ENCODE measurements at regions not wholly inside any gene's neighbourhood (a gene's known extent, or its start where the extent isn't known, plus 50 kb on each side); places are given as distances from the start of the nearest gene placed in this dataset.

DNA sequence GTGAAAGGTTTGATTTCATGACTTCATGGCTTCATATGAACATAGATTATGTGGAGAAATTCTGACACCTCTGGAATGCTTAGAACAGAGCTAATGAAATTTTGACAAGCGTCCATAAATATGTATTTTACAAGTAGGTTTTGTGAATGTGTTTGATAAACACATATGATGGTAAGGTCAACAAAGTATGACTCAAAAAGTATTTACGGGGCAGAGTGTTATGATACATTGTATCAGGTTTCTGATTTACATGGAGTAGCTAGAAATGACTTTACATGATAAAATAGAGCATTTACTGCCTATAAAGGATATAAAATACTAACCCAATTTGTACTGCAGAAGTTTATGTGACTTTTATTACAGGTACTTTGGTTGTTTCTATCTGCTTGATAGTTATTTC lies 206.3 kb downstream of the MDFIC start:
- Histone ChIP-seq H3K9ac (ENCODE audit: low read length) (no peak overlapping the region), H3K27me3 (replicated peaks in 1 of 4; ENCODE audit: control extremely low read depth in 1 of 4, control insufficient read depth in 3 of 4, insufficient read depth in 4 of 4, low read length in 3 of 4) (no peaks in the 10 kb centered on the region), H3K4me3 (ENCODE audit: control extremely low read depth in 1 of 5, extremely low read depth in 1 of 5, insufficient read depth in 1 of 5, low read depth in 2 of 5, low read length in 4 of 5) (no peak overlapping the region), H3K36me3 (replicated peaks in 1 of 2; ENCODE audit: control extremely low read depth in 1 of 2, control insufficient read depth in 1 of 2, extremely low read depth in 1 of 2, insufficient read depth in 2 of 2, low read length in 1 of 2) (no peaks in the 10 kb centered on the region), H3K4me1 (ENCODE audit: control insufficient read depth in 2 of 2, insufficient read depth in 2 of 2, low read length in 2 of 2) (no peaks in the 10 kb centered on the region), H3K79me2 (ENCODE audit: control insufficient read depth, insufficient read depth, low read length) (no peaks in the 10 kb centered on the region), H3K4me2 (replicated peaks; ENCODE audit: low read depth, low read length, poor library complexity, severe bottlenecking) (no peak overlapping the region), H3K27ac (ENCODE audit: low read length in 2 of 2) (no peak overlapping the region), H4K20me1 (ENCODE audit: control insufficient read depth, insufficient read depth, low read length, poor library complexity, severe bottlenecking) (no peaks in the 10 kb centered on the region), H2AFZ (ENCODE audit: insufficient read depth, low read depth, low read length, poor library complexity, severe bottlenecking) (no peak overlapping the region), H3K9me3 (ENCODE audit: control extremely low read depth in 1 of 3, control insufficient read depth in 2 of 3, insufficient read depth in 1 of 3, low read length in 2 of 3) (no peaks in the 10 kb centered on the region)
- DNase-seq = no peak
- Mint-ChIP-seq H3K4me3 (no peak overlapping the region), H3K27ac (no peak overlapping the region), H3K4me1 (no peaks in the 10 kb centered on the region), H3K9me3 (ENCODE audit: insufficient read depth) (no peaks in the 10 kb centered on the region), H3K27me3 (no peaks in the 10 kb centered on the region)
- TF ChIP-seq EZH2 (IDR thresholded peaks at IDR 0.05; ENCODE audit: borderline replicate concordance, insufficient read depth, low read depth, low read length, poor library complexity, severe bottlenecking) = no peak
- TF ChIP-seq, protein P1, sequence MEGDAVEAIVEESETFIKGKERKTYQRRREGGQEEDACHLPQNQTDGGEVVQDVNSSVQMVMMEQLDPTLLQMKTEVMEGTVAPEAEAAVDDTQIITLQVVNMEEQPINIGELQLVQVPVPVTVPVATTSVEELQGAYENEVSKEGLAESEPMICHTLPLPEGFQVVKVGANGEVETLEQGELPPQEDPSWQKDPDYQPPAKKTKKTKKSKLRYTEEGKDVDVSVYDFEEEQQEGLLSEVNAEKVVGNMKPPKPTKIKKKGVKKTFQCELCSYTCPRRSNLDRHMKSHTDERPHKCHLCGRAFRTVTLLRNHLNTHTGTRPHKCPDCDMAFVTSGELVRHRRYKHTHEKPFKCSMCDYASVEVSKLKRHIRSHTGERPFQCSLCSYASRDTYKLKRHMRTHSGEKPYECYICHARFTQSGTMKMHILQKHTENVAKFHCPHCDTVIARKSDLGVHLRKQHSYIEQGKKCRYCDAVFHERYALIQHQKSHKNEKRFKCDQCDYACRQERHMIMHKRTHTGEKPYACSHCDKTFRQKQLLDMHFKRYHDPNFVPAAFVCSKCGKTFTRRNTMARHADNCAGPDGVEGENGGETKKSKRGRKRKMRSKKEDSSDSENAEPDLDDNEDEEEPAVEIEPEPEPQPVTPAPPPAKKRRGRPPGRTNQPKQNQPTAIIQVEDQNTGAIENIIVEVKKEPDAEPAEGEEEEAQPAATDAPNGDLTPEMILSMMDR (IDR thresholded peaks at IDR 0.05) = no peak
- ChIA-PET POLR2A (no interaction called here), CTCF (interaction anchor here (1.1 kb wide), 1 partner anchor 262 kb away, joined by 3 read pairs; no protein-coding TSS in a partner anchor)
- ATAC-seq (ENCODE audit: low read depth) = no peak
- WGBS (ENCODE audit: insufficient coverage) = no CpG with 5 or more reads among the region's 2 CpGs
- intact Hi-C loops (cut with micrococcal nuclease) = no loop called here

DNA sequence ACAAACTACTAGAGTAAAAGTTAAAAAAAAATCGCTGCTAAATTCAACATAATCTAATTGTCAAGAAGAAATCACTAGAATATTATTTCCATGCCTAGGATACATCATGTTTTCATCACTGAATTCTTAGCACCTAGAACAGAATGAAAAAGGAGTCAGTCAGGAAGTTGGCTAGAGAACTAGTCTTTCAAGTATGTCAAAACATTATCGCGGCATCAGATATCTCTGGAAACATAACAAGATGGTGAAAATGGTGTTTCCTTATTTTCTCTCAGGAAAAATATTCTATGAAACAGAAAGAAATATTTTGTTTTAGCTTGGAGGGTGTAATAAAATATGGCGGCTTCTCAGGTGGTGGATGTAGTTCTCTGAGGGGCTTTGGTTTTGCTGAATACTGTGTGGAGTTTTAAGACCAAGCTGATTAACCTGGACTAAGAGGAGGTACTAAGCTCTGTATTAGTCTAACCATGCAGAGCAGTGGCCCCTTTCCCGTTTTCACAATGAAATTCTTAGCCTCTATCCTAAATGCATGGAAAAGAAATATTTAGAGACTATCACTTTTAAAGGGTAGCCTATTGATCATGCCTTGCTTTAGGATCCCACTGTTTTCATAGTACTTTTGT lies 205.6 kb downstream of the MDFIC start:
- Histone ChIP-seq H3K79me2 (ENCODE audit: control insufficient read depth, insufficient read depth, low read length) (no peaks in the 10 kb centered on the region), H3K27me3 (replicated peaks in 1 of 4; ENCODE audit: control extremely low read depth in 1 of 4, control insufficient read depth in 3 of 4, insufficient read depth in 4 of 4, low read length in 3 of 4) (no peaks in the 10 kb centered on the region), H3K4me1 (ENCODE audit: control insufficient read depth in 2 of 2, insufficient read depth in 2 of 2, low read length in 2 of 2) (no peaks in the 10 kb centered on the region), H3K27ac (ENCODE audit: low read length in 2 of 2) (no peak overlapping the region), H3K9me3 (ENCODE audit: control extremely low read depth in 1 of 3, control insufficient read depth in 2 of 3, insufficient read depth in 1 of 3, low read length in 2 of 3) (no peaks in the 10 kb centered on the region), H2AFZ (ENCODE audit: insufficient read depth, low read depth, low read length, poor library complexity, severe bottlenecking) (no peak overlapping the region), H3K4me3 (ENCODE audit: control extremely low read depth in 1 of 5, extremely low read depth in 1 of 5, insufficient read depth in 1 of 5, low read depth in 2 of 5, low read length in 4 of 5) (no peak overlapping the region), H3K36me3 (replicated peaks in 1 of 2; ENCODE audit: control extremely low read depth in 1 of 2, control insufficient read depth in 1 of 2, extremely low read depth in 1 of 2, insufficient read depth in 2 of 2, low read length in 1 of 2) (no peaks in the 10 kb centered on the region), H4K20me1 (ENCODE audit: control insufficient read depth, insufficient read depth, low read length, poor library complexity, severe bottlenecking) (no peaks in the 10 kb centered on the region), H3K4me2 (replicated peaks; ENCODE audit: low read depth, low read length, poor library complexity, severe bottlenecking) (no peak overlapping the region), H3K9ac (ENCODE audit: low read length) (no peak overlapping the region)
- no CpG with 5 or more reads among the region's 5 CpGs for WGBS (ENCODE audit: insufficient coverage)
- ChIA-PET POLR2A (no interaction called here), CTCF (no interaction called here)
- Mint-ChIP-seq H3K9me3 (ENCODE audit: insufficient read depth) (no peaks in the 10 kb centered on the region), H3K4me3 (no peak overlapping the region), H3K27ac (no peak overlapping the region), H3K4me1 (no peaks in the 10 kb centered on the region), H3K27me3 (no peaks in the 10 kb centered on the region)
- ATAC-seq (ENCODE audit: low read depth) = no peak
- intact Hi-C loops (cut with micrococcal nuclease) = no loop called here
- DNase-seq = no peak
- no peak for TF ChIP-seq EZH2 (IDR thresholded peaks at IDR 0.05; ENCODE audit: borderline replicate concordance, insufficient read depth, low read depth, low read length, poor library complexity, severe bottlenecking)
- TF ChIP-seq, protein P1 (IDR thresholded peaks at IDR 0.05) = no peak
